Mammary epithelial cell (primary cell): ENCODE measurements at regions not wholly inside any gene's neighbourhood (a gene's known extent, or its start where the extent isn't known, plus 50 kb on each side); places are given as distances from the start of the nearest gene placed in this dataset.

Experiments used
- CTCF ChIP-seq, 2 donors: IDR thresholded peaks in 1 of 2; conservative IDR thresholded peaks in 1 of 2; 2 replicates each; pipeline ENCODE4 v1.5.1; 2011 to 2012; ENCODE audit warnings: inconsistent platforms in 2 of 2, low read length in 2 of 2, mild to moderate bottlenecking in 2 of 2, control low read depth in 1 of 2, low read depth in 1 of 2; ENCODE audit not compliant: insufficient read depth in 1 of 2; ENCODE audit errors: extremely low read depth in 1 of 2
- EZH2 ChIP-seq: IDR thresholded peaks from 2 replicates; pipeline ENCODE4 v1.6.1; 2012; ENCODE audit warnings: low read length, inconsistent platforms, borderline replicate concordance

GRCh38 chr2:122070241-122070731, 314.8 kb downstream of the TSN start:
- TF ChIP-seq CTCF (conservative IDR thresholded peaks at IDR 0.05 in 1 of 2, IDR thresholded peaks at IDR 0.05 in 1 of 2; ENCODE audit: extremely low read depth in 1 of 2, insufficient read depth in 1 of 2, low read depth in 1 of 2, low read length in 2 of 2) (no peak), EZH2 (no peak)
